WTC11 (cell line): ENCODE measurements at regions not wholly inside any gene's neighbourhood (a gene's known extent, or its start where the extent isn't known, plus 50 kb on each side); places are given as distances from the start of the nearest gene placed in this dataset.

Experiments used
- ATAC-seq: fragments of 200-7000 bp; cut with Tn5 transposase; 2 replicates; pipeline ENCODE4 v1.10.0; 2021; ENCODE audit warnings: mild to moderate bottlenecking, moderate library complexity
- CTCF ChIA-PET: fragments of 300-600 bp; sonication (Branson Sonifier 250); formaldehyde crosslinking; loops from one replicate; lab custom pipeline; 2021; ENCODE audit warnings: antibody characterized with exemption; lab: Charles Lee
- POLR2A ChIA-PET: fragments of 350-600 bp; sonication (Branson Sonifier 250); formaldehyde crosslinking; loops from one replicate; lab custom pipeline; 2021; ENCODE audit warnings: antibody characterized with exemption; lab: Charles Lee
- DNase-seq: peaks from one replicate; pipeline ENCODE4 v3.0.0; 2021; ENCODE audit warnings: low spot score
- H3K27ac Mint-ChIP-seq: 2 replicates; pipeline ENCODE4 v1.8.0; 2021; ENCODE audit warnings: mixed read lengths
- H3K27me3 Mint-ChIP-seq: 2 replicates; pipeline ENCODE4 v1.8.0; 2021; ENCODE audit warnings: low read depth, mild to moderate bottlenecking, moderate library complexity, mixed read lengths
- H3K36me3 Mint-ChIP-seq: 2 replicates; pipeline ENCODE4 v1.8.0; 2021; ENCODE audit warnings: mixed read lengths
- H3K4me1 Mint-ChIP-seq: 2 replicates; pipeline ENCODE4 v1.8.0; 2022; ENCODE audit warnings: mixed read lengths
- H3K4me3 Mint-ChIP-seq: 2 replicates; pipeline ENCODE4 v1.8.0; 2021; ENCODE audit warnings: mild to moderate bottlenecking, moderate library complexity, mixed read lengths
- H3K9me3 Mint-ChIP-seq: 2 replicates; pipeline ENCODE4 v1.8.0; 2021; ENCODE audit warnings: mixed read lengths
- CBFB ChIP-seq: sonication (generic); formaldehyde crosslinking; IDR thresholded peaks from 2 replicates; pipeline ENCODE4 v1.8.1; 2022; ENCODE audit warnings: mild to moderate bottlenecking, low read depth, missing genetic modification reagents
- CREM ChIP-seq: sonication (generic); formaldehyde crosslinking; IDR thresholded peaks from 2 replicates; pipeline ENCODE4 v1.8.1; 2022; ENCODE audit warnings: mild to moderate bottlenecking, missing genetic modification reagents, moderate library complexity
- ESRRA ChIP-seq: sonication (generic); formaldehyde crosslinking; IDR thresholded peaks from 2 replicates; pipeline ENCODE4 v1.8.1; 2022; ENCODE audit warnings: mild to moderate bottlenecking, missing genetic modification reagents, borderline replicate concordance
- FOXJ3 ChIP-seq: sonication (generic); formaldehyde crosslinking; IDR thresholded peaks from 2 replicates; pipeline ENCODE4 v1.9.0; 2021; ENCODE audit warnings: missing genetic modification reagents, mild to moderate bottlenecking, borderline replicate concordance
- HMGA2 ChIP-seq: fragments of 250-450 bp; sonication (Bioruptor Pico); IDR thresholded peaks from 2 replicates; pipeline ENCODE4 v1.4.0; 2021; ENCODE audit warnings: mild to moderate bottlenecking, moderate library complexity
- JAZF1 ChIP-seq: fragments of 250-450 bp; sonication (Bioruptor Pico); IDR thresholded peaks from 2 replicates; pipeline ENCODE4 v1.9.0; 2021; ENCODE audit warnings: moderate library complexity, mild to moderate bottlenecking, inconsistent platforms
- KAT7 ChIP-seq: sonication (generic); formaldehyde crosslinking; IDR thresholded peaks from 2 replicates; pipeline ENCODE4 v1.8.1; 2023; ENCODE audit warnings: missing genetic modification reagents, mild to moderate bottlenecking, borderline replicate concordance
- MLX ChIP-seq: sonication (generic); formaldehyde crosslinking; IDR thresholded peaks from 2 replicates; pipeline ENCODE4 v1.8.1; 2023; ENCODE audit warnings: mild to moderate bottlenecking, missing genetic modification reagents, moderate library complexity
- MXD4 ChIP-seq: fragments of 250-450 bp; sonication (Bioruptor Pico); IDR thresholded peaks from 2 replicates; pipeline ENCODE4 v1.8.0; 2021; ENCODE audit warnings: mild to moderate bottlenecking, moderate library complexity, borderline replicate concordance
- RELA ChIP-seq: sonication (generic); formaldehyde crosslinking; IDR thresholded peaks from 2 replicates; pipeline ENCODE4 v1.8.1; 2022; ENCODE audit warnings: missing genetic modification reagents, mild to moderate bottlenecking, borderline replicate concordance
- SMAD4 ChIP-seq: sonication (generic); formaldehyde crosslinking; IDR thresholded peaks from 2 replicates; pipeline ENCODE4 v1.8.0; 2022; ENCODE audit warnings: mild to moderate bottlenecking, missing genetic modification reagents
- ZMAT4 ChIP-seq: fragments of 250-450 bp; sonication (Bioruptor Pico); IDR thresholded peaks from 2 replicates; pipeline ENCODE4 v1.9.0; 2021; ENCODE audit warnings: mild to moderate bottlenecking
- ZNF219 ChIP-seq: sonication (generic); formaldehyde crosslinking; IDR thresholded peaks from 2 replicates; pipeline ENCODE4 v1.8.0; 2023; ENCODE audit warnings: missing genetic modification reagents, mild to moderate bottlenecking, borderline replicate concordance
- ZNF671 ChIP-seq: fragments of 250-450 bp; sonication (Bioruptor Pico); IDR thresholded peaks from 2 replicates; pipeline ENCODE4 v1.8.0; 2021; ENCODE audit warnings: mild to moderate bottlenecking
- TF ChIP-seq, protein P1 (sequence below): fragments of 200-600 bp; IDR thresholded peaks from 2 replicates; pipeline ENCODE4 v1.8.0; 2022; ENCODE audit warnings: antibody characterized with exemption
- TF ChIP-seq, protein P2 (sequence below): sonication (generic); formaldehyde crosslinking; IDR thresholded peaks from 2 replicates; pipeline ENCODE4 v1.8.1; 2022; ENCODE audit warnings: mild to moderate bottlenecking, moderate library complexity, missing genetic modification reagents
- TF ChIP-seq, protein P3 (sequence below): sonication (generic); formaldehyde crosslinking; IDR thresholded peaks from 2 replicates; pipeline ENCODE4 v1.8.1; 2023; ENCODE audit warnings: mild to moderate bottlenecking, missing genetic modification reagents
- TF ChIP-seq, protein P4 (sequence below): sonication (generic); formaldehyde crosslinking; IDR thresholded peaks from 2 replicates; pipeline ENCODE4 v1.8.1; 2023; ENCODE audit warnings: mild to moderate bottlenecking, missing genetic modification reagents
- TF ChIP-seq, protein P5 (sequence below): fragments of 250-450 bp; sonication (Bioruptor Pico); IDR thresholded peaks from 2 replicates; pipeline ENCODE4 v1.9.0; 2021; ENCODE audit warnings: mild to moderate bottlenecking, borderline replicate concordance

GRCh38 chr5:31100781-31101310, 92.6 kb upstream of the CDH6 start:
- TF ChIP-seq ZNF219 (CRISPR knock-in tag) = no peak
- no peak for TF ChIP-seq HMGA2 (CRISPR knock-in tag)
- Mint-ChIP-seq H3K36me3 (no peaks in the 10 kb centered on the region), H3K27me3 (no peaks in the 10 kb centered on the region), H3K27ac (no peak overlapping the region), H3K9me3 (no peaks in the 10 kb centered on the region), H3K4me3 (no peak overlapping the region), H3K4me1 (peaks cover 43% of the 10 kb centered on the region)
- ChIA-PET CTCF (no interaction called here), POLR2A (no interaction called here)
- ATAC-seq (no peak), DNase-seq (no peak)

DNA sequence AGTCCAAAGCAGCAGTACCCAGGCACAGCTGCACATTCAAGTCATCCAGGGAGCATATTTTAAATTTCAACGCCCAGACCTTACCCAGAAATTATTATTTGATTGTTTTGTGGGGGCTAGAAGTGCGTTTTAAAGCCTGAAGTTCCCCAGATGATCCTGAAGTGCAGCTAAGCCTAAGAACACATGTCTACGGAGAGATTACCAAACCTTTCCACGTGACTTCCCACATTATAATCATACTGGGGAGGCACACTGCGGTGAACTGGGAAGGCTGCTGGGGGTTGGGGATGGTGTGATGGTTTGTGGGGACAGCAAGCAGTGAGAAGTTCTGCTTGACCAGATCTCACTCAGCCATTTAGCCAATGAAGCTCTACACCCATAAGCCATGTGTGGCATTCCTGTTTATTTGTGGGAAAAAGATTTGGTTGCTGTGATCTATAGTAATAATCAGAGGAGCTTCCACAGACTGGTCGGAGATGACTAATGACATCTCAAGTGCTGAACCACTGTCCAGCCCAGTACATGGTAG, 93.4 kb upstream of the CDH6 start:
- H3K4me3 Mint-ChIP-seq = no peak overlapping the region
- ATAC-seq (no peak), DNase-seq (no peak)
- CTCF ChIA-PET = no interaction called here
- no peak overlapping the region for H3K27ac Mint-ChIP-seq
- TF ChIP-seq, protein P1, sequence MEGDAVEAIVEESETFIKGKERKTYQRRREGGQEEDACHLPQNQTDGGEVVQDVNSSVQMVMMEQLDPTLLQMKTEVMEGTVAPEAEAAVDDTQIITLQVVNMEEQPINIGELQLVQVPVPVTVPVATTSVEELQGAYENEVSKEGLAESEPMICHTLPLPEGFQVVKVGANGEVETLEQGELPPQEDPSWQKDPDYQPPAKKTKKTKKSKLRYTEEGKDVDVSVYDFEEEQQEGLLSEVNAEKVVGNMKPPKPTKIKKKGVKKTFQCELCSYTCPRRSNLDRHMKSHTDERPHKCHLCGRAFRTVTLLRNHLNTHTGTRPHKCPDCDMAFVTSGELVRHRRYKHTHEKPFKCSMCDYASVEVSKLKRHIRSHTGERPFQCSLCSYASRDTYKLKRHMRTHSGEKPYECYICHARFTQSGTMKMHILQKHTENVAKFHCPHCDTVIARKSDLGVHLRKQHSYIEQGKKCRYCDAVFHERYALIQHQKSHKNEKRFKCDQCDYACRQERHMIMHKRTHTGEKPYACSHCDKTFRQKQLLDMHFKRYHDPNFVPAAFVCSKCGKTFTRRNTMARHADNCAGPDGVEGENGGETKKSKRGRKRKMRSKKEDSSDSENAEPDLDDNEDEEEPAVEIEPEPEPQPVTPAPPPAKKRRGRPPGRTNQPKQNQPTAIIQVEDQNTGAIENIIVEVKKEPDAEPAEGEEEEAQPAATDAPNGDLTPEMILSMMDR = no peak
- no peak for TF ChIP-seq FOXJ3 (CRISPR knock-in tag)
- TF ChIP-seq, protein P2, sequence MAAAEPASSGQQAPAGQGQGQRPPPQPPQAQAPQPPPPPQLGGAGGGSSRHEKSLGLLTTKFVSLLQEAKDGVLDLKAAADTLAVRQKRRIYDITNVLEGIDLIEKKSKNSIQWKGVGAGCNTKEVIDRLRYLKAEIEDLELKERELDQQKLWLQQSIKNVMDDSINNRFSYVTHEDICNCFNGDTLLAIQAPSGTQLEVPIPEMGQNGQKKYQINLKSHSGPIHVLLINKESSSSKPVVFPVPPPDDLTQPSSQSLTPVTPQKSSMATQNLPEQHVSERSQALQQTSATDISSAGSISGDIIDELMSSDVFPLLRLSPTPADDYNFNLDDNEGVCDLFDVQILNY (CRISPR knock-in tag) = no peak
- TF ChIP-seq SMAD4 (CRISPR knock-in tag) = no peak
- no peak for TF ChIP-seq MLX (CRISPR knock-in tag)
- no peak for TF ChIP-seq ZMAT4
- no peaks in the 10 kb centered on the region for H3K27me3 Mint-ChIP-seq
- H3K9me3 Mint-ChIP-seq = no peaks in the 10 kb centered on the region
- POLR2A ChIA-PET = interaction anchor here (0.6 kb wide), 1 partner anchor 1230 kb away, joined by 4 read pairs; no protein-coding TSS in a partner anchor
- H3K4me1 Mint-ChIP-seq = peaks cover 37% of the 10 kb centered on the region
- H3K36me3 Mint-ChIP-seq = no peaks in the 10 kb centered on the region

- ATAC-seq (no peak), DNase-seq (no peak)
- POLR2A ChIA-PET = no interaction called here
- H3K4me3 Mint-ChIP-seq = no peak overlapping the region
- peaks cover 29% of the 10 kb centered on the region for H3K4me1 Mint-ChIP-seq
- H3K27me3 Mint-ChIP-seq = no peaks in the 10 kb centered on the region
- H3K36me3 Mint-ChIP-seq = no peaks in the 10 kb centered on the region
- no peak overlapping the region for H3K27ac Mint-ChIP-seq
- CTCF ChIA-PET = no interaction called here
- H3K9me3 Mint-ChIP-seq = peaks cover 3% of the 10 kb centered on the region
- TF ChIP-seq, protein P3, sequence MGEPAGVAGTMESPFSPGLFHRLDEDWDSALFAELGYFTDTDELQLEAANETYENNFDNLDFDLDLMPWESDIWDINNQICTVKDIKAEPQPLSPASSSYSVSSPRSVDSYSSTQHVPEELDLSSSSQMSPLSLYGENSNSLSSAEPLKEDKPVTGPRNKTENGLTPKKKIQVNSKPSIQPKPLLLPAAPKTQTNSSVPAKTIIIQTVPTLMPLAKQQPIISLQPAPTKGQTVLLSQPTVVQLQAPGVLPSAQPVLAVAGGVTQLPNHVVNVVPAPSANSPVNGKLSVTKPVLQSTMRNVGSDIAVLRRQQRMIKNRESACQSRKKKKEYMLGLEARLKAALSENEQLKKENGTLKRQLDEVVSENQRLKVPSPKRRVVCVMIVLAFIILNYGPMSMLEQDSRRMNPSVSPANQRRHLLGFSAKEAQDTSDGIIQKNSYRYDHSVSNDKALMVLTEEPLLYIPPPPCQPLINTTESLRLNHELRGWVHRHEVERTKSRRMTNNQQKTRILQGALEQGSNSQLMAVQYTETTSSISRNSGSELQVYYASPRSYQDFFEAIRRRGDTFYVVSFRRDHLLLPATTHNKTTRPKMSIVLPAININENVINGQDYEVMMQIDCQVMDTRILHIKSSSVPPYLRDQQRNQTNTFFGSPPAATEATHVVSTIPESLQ = no peak
- no peak for TF ChIP-seq CBFB
- TF ChIP-seq, protein P4, sequence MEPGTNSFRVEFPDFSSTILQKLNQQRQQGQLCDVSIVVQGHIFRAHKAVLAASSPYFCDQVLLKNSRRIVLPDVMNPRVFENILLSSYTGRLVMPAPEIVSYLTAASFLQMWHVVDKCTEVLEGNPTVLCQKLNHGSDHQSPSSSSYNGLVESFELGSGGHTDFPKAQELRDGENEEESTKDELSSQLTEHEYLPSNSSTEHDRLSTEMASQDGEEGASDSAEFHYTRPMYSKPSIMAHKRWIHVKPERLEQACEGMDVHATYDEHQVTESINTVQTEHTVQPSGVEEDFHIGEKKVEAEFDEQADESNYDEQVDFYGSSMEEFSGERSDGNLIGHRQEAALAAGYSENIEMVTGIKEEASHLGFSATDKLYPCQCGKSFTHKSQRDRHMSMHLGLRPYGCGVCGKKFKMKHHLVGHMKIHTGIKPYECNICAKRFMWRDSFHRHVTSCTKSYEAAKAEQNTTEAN (CRISPR knock-in tag) = no peak
- no peak for TF ChIP-seq ESRRA
- TF ChIP-seq RELA (CRISPR knock-in tag) = no peak
- TF ChIP-seq ZNF671 (CRISPR knock-in tag) = no peak
- no peak for TF ChIP-seq JAZF1
- TF ChIP-seq MXD4 (CRISPR knock-in tag) = no peak
- TF ChIP-seq, protein P5, sequence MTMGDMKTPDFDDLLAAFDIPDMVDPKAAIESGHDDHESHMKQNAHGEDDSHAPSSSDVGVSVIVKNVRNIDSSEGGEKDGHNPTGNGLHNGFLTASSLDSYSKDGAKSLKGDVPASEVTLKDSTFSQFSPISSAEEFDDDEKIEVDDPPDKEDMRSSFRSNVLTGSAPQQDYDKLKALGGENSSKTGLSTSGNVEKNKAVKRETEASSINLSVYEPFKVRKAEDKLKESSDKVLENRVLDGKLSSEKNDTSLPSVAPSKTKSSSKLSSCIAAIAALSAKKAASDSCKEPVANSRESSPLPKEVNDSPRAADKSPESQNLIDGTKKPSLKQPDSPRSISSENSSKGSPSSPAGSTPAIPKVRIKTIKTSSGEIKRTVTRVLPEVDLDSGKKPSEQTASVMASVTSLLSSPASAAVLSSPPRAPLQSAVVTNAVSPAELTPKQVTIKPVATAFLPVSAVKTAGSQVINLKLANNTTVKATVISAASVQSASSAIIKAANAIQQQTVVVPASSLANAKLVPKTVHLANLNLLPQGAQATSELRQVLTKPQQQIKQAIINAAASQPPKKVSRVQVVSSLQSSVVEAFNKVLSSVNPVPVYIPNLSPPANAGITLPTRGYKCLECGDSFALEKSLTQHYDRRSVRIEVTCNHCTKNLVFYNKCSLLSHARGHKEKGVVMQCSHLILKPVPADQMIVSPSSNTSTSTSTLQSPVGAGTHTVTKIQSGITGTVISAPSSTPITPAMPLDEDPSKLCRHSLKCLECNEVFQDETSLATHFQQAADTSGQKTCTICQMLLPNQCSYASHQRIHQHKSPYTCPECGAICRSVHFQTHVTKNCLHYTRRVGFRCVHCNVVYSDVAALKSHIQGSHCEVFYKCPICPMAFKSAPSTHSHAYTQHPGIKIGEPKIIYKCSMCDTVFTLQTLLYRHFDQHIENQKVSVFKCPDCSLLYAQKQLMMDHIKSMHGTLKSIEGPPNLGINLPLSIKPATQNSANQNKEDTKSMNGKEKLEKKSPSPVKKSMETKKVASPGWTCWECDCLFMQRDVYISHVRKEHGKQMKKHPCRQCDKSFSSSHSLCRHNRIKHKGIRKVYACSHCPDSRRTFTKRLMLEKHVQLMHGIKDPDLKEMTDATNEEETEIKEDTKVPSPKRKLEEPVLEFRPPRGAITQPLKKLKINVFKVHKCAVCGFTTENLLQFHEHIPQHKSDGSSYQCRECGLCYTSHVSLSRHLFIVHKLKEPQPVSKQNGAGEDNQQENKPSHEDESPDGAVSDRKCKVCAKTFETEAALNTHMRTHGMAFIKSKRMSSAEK (CRISPR knock-in tag) = no peak
- no peak for TF ChIP-seq KAT7 (CRISPR knock-in tag)
- TF ChIP-seq CREM = no peak
These were observed 94.7 kb upstream of the CDH6 start for GRCh38 chr5:31098811-31099210.
